GM13976 (cell line): ENCODE measurements at regions not wholly inside any gene's neighbourhood (a gene's known extent, or its start where the extent isn't known, plus 50 kb on each side); places are given as distances from the start of the nearest gene placed in this dataset.

Source experiments
- DNase-seq: peaks from one replicate; pipeline ENCODE4 v3.0.0; 2012; ENCODE audit warnings: low spot score
- in situ Hi-C: fragments of 300-500 bp; cut with MboI; formaldehyde crosslinking; loops from one replicate; pipeline ENCODE4 v1.12.0; 2022; ENCODE audit warnings: low sequenced_read_pairs, mixed read lengths, inconsistent platforms; ENCODE audit not compliant: unreplicated experiment
- TF ChIP-seq, protein P1 (sequence below): IDR thresholded peaks from 2 replicates; pipeline ENCODE4 v1.5.1; 2012; ENCODE audit warnings: borderline replicate concordance, mild to moderate bottlenecking; ENCODE audit not compliant: insufficient read depth; ENCODE audit errors: extremely low read depth, missing control alignments, control extremely low read depth

DNA sequence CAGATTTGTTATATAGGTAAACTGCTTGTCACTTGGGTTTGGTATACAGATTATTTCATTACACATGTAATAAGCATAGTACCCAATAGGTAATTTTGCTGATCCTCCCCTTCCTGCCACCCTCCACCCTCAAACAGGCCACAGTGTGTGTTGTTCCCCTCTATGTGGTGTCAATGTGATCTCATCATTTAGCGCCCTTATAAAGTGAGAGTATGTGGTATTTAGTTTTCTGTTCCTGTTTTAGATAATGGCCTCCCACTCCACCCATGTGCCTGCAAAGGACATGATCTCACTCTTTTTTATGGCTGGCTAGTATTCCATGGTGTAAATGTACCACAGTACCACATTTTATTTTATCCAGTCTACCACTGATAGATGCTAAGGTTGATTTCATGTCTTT, 522.1 kb upstream of the LRRC7 start:
- in situ Hi-C loops: no loop called here

DNA sequence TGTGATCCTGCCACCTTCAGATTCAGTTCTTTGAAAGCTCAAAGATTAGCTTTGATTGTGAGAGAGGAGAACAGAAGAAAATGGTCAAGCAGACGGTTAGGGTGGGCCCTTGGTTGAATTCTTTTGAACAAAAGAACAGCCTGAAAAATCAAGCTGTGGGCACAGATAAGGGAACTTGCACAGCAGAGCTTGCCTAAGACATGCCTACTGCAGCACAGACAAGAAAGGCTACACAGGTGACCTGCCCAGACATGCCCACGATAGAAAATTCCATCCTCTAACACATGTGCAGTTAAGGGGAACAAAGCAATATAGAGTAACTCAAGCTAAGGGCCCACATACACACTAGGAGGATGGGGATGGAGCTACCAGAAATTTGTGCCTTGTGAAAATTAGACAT, 512.5 kb upstream of the LRRC7 start:
- no peak for DNase-seq
- TF ChIP-seq, protein P1, sequence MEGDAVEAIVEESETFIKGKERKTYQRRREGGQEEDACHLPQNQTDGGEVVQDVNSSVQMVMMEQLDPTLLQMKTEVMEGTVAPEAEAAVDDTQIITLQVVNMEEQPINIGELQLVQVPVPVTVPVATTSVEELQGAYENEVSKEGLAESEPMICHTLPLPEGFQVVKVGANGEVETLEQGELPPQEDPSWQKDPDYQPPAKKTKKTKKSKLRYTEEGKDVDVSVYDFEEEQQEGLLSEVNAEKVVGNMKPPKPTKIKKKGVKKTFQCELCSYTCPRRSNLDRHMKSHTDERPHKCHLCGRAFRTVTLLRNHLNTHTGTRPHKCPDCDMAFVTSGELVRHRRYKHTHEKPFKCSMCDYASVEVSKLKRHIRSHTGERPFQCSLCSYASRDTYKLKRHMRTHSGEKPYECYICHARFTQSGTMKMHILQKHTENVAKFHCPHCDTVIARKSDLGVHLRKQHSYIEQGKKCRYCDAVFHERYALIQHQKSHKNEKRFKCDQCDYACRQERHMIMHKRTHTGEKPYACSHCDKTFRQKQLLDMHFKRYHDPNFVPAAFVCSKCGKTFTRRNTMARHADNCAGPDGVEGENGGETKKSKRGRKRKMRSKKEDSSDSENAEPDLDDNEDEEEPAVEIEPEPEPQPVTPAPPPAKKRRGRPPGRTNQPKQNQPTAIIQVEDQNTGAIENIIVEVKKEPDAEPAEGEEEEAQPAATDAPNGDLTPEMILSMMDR: no peak
- in situ Hi-C loops: no loop called here

More for the DNA sequence above, 522.1 kb upstream of the LRRC7 start:
- TF ChIP-seq, protein P1: no peak
- no peak for DNase-seq

DNA sequence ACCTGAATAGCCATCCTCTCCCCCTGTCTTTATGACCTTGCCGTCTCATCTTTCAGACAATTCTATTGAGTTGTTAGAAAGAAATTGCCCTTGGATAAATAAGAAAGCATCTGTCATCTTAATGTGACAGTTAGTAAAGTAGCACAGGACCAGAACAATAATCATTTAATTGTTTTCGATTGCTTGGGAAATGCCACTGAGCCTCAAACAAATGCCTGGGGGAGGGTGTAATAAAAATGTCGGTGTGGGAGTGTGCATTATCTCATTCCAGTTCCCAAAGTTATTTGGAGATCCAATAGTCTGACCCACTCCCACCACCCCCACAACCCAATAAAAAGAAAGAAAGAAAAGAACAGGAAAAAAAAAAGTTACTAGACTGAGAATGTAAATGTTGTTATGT, 509.3 kb upstream of the LRRC7 start:
- TF ChIP-seq, protein P1: no peak
- in situ Hi-C loops: no loop called here
- DNase-seq: no peak

DNA sequence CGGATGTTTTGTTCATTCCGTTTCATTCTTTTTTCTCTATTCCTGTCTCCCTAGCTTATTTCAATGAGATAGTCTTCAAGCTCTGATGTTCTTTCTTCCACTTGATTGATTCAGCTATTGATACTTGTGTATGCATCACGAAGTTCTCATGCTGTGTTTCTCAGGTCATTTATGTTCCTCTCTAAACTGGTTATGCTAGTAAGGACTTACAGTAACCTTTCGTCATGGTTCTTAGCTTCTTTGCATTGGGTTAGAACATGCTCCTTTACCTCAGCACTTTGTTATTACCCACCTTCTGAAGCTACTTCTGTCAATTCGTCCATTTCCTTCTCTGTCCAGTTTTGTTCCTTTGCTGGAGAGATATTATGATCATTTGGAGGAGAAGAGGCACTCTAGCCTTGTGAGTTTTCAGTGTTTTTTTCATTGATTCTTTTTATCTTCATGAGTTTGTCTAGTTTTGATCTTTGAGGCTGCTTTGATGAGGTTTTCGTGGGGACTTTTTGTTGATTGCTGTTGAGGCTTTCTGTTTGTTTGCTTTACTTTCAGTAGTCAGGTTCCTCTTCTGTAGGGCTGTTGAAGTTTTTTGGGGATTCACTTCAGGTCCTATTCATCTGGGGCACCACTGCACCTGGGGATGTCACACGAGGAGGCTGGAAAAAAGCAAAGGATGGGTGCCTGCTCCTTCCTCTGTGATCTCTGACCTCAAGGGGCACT, 496.9 kb upstream of the LRRC7 start:
- DNase-seq: no peak
- in situ Hi-C loops: no loop called here
- TF ChIP-seq, protein P1: no peak

DNA sequence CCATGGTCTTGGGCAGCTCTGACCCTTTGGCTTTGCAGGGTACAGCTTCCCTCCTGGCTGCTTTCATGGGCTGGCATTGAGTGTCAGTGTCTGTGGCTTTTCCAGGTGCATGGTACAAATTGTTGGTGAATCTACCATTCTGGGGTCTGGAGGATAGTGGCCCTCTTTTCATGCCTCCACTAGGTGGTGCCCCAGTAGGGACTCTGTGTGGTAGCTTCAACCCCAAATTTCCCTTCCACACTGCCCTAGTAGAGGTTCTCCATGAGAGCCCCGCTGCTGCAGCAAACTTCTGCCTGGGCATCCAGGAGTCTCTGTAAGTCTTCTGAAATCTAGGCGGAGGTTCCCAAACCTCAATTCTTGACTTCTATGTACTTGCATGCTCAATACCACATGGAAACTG, 494.5 kb upstream of the LRRC7 start:
- in situ Hi-C loops: no loop called here
- DNase-seq: no peak
- TF ChIP-seq, protein P1: no peak

DNA sequence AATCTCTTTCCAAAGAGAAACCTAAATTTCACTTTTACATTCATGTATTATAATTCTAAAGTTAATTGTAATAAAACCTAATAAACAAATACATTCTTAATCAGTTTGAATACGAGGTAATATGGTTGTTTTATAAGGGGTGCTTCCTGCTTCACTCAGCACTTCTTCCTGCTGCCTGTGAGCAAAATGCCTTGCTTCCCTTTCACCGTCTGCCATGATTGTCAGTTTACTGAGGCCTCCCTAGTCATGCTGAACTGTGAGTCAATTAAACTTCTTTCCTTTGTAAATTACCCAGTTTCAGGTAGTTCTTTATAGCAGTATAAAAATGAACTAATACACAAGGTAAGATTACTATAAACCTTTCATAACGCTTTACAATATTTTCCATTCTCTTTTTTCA, 491.1 kb upstream of the LRRC7 start:
- TF ChIP-seq, protein P1: no peak
- in situ Hi-C loops: no loop called here
- DNase-seq: no peak

DNA sequence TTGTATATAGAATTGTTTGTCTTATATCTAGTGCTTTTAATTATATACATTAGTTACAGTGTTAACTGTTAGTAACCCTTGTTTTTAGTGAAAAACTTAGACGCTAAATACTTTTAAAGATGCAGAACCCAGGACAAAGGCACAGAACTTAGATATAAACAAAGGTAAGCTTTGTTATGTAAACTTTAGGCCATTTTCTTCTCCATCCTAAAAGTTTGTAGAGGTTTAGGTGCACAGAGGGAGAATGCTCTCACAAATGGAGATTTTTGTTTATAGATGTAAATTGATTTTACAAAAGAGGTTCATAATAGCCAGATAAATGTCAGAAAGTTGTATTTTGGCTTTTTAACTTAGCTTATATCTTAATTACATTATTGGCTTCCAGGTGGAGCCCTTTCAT, 490.5 kb upstream of the LRRC7 start:
- no peak for DNase-seq
- in situ Hi-C loops: no loop called here
- TF ChIP-seq, protein P1: no peak
